Superior temporal gyrus (tissue), 1 donor: ENCODE measurements at regions not wholly inside any gene's neighbourhood (a gene's known extent, or its start where the extent isn't known, plus 50 kb on each side); places are given as distances from the start of the nearest gene placed in this dataset.

Experiments
- DNase-seq: peaks from one replicate; pipeline ENCODE4 v3.0.0-alpha.2; 2016; ENCODE audit errors: extremely low spot score

DNA sequence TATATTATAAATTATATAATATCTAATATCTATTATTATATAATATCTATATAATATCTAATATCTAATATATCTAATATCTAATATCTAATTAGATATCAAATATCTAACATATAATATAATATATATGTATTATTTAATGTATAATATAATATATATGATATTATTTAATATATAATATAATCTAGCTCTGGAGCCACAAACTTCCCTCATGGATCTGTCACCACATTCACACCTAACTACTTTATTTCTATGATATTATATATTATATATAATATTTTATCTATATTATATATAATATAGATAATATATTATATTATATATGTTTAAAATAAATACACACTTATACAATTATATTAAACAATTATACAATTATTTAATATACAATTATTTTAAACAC lies 667.5 kb downstream of the KCTD8 start:
- no peak for DNase-seq

DNA sequence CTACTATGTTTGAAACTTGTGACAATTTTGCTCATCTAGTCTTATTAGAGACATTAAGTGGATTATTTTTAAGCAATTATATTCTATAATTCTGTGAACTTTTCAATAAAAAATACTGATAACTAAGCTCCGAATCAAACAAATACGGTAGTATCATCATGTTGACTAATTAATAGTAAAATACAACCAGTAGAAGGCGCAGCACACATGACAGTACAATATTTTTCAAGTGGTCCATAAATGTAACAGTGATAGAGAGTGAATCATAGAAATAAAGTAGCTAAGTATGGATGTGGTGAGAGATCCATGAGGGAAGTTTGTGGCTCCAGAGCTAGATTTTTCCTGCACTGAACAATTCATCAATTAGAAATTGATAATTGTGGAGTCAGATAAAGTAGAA lies 666.2 kb downstream of the KCTD8 start:
- DNase-seq, result no peak

DNA sequence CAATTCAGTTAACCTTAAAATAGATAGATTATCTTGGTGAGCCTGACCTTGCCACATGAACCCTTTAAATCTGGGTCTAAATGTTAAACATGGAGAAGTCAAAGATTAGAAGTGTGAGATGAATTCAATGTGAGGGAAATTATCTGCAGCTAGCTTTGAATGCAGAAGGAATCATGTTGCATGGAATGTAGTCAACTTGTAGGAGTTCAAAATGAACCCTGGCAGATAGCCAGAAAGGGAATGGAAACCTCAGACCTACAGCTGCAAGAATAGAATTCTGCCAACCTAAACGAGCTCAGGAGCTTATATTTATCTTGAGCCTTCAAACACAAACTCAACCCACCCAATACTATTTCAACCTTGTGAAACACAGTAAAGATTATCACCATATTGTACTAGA lies 632.5 kb downstream of the KCTD8 start:
- DNase-seq, result no peak

DNA sequence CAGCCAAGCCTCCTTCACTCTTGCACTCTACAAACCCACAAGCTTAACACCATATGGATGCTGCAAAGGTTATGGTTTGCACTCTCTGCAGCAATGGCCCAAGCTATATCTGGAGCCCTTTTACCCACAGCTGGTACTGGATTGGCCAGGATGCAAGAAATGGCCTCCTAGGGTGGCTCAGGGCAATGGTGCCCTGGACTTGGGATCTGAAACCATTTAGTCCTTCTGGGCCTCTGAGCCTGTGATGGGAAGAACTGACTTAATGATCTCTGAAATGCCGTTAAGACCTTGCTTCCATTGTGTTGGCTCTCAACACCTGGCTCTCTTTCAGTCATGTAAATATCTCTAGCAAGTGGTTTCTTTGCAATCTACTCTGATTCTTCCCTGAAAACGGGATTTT lies 626.0 kb downstream of the KCTD8 start:
- DNase-seq, result no peak

DNA sequence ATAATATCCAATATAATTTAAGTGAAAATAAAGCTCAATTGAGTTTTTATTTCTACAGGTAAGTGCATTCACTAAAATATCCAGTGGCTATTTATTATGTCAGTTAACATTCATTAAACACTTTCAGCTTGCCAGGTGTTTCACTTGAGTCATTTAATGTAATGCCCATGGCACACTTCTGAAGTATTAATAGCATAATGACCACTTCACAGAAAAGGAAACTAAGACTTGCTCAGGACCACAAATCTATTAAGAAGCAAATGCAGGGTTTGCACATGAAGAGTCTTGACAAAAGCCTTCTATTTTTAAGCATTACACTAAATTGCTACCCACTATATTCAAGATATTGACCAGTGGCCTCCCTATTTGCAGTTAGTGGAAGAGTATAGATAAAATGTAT lies 612.7 kb downstream of the KCTD8 start:
- no peak for DNase-seq

DNA sequence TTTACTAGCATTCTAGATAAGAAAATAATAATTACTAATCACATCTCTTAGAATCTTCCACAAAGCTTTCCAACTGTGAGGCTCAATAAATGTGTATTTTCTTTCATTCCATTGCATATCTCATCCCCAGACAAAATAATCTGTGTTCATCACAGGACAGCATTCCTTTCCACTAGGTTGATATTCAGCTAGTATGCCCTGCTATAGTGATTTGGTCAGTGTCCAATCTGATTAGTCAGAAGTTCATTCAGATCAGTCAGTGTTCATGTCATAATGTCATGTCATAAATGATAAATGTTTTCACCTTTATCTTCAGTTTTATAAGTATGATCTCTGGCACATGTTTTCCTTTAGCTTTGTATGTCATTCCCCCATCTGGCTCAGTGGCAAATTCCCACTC lies 611.4 kb downstream of the KCTD8 start:
- DNase-seq, result no peak

DNA sequence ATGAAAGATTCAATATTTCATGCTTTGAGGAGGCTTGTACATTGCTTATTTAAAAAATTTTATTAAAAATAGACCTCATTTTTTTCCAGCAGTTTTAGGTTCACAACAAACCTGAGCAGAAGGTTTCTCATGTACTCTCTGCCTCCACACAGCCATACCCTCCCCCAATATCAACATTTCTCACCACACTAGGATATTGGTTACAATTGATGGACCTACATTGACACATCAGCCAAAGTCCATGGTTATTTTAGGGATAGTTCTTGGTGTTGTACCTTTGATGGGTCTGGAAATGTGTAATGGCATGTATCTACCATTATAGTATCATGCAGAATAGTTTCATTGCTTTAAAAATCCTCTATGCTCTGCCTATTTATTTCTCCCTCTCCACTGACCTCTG lies 611.0 kb downstream of the KCTD8 start:
- DNase-seq, result no peak

DNA sequence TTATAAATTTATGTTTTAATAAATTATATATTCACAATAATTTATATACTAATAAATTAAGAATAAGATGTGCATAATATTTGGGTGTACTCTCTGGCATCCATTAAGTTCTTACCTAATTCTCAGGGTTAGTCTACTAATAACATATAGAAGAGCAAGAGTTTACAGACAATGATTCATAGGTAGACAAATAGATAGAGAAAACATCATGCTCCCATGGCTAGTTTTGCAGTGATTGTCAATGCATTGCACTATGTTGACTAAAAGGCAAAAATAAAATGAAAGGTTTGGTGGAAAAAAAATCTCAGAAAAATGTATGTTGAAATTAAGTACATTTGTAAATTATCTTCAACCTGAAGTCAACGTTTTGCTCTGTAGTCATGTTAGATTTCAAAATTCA lies 606.0 kb downstream of the KCTD8 start:
- DNase-seq, result no peak

DNA sequence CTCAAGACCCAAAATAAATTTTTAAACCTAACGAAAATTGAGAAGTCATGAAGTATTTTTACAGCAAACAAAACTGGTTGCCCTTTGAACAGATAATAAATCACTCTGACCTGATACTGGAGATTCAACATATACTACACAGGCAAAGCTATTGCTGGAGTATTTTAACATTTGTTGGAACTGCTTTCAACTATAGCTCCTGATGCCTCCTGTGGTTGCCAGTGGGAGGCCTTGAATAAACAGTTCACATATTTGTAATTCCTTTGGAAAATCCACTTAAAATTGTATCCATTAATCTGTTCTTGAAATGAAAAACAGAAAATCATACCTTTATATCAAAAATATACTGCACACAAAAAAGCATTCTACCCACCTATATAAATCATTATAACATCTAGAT lies 605.1 kb downstream of the KCTD8 start:
- DNase-seq, result no peak

DNA sequence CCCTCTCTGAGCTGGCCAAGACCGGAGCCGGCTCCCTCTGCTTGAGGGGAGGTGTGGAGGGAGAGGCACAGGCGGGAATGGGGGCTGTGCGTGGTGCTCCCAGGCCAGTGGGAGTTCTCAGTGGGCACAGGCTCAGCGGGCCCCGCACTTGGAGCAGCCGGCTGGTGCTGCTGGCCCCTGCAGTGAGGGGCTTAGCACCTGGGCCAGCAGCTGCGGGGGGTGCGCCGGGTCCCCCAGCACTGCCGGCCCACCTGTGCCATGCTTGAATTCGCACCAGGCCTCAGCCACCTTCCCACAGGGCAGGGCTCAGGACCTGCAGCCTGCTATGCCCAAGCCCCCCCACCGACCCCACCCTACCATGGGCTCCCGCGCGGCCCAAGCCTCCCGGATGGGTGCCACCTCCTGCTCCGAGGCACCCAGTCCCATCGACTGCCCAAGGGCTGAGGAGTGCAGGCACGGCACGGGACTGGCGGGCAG lies 602.5 kb downstream of the KCTD8 start:
- no peak for DNase-seq

DNA sequence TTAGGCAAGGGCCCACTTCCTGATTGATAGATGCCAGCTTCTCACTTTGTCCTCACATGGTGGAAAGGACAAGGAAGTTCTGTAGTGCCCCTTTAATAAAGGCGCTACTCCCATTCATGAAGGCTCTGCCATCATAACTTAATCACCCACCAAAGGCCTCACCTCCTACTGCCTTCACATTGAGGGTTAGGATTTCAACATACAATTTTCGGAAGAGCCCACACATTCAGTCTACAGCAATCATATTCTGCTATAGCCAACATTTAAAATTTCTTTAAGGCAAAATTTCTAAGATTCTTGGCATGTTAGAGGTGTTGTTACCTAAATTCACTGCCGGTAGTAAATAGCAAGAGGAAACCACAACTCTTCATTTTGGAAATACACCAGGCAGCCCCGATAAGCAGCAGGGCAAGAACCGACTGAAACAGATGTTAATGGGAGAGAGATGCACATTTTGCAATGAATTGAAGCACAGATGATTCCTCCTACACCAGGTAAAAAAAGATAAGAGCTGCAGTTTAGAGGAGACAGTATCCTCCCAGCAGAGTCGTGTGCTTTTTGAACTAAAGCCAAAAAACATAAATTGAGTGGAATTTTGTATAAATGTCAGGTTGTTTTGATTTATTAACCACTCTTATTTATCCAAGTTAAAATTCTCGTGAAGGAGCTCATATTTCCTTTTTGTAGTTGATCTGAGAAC lies 594.9 kb downstream of the KCTD8 start:
- peak; percentile 20 for DNase-seq

DNA sequence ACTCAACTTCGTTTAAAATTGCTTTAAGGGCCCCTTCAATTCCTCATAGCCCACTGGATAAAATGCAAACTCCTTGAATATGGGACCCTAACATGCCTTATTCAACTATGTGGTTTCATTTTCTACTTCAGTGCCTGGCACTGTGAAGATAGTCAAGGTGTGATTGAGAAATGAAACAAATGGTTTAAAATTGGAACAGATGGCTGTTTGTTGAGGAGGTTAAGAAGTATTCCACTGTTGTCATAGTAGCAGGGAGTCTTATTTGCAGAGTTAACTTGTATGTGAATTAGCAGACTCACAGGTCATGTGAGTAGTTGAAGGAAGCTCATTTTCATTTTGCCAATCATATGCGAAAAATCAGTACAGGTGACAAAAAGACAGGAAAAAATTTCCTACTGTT lies 593.3 kb downstream of the KCTD8 start:
- DNase-seq, result no peak

DNA sequence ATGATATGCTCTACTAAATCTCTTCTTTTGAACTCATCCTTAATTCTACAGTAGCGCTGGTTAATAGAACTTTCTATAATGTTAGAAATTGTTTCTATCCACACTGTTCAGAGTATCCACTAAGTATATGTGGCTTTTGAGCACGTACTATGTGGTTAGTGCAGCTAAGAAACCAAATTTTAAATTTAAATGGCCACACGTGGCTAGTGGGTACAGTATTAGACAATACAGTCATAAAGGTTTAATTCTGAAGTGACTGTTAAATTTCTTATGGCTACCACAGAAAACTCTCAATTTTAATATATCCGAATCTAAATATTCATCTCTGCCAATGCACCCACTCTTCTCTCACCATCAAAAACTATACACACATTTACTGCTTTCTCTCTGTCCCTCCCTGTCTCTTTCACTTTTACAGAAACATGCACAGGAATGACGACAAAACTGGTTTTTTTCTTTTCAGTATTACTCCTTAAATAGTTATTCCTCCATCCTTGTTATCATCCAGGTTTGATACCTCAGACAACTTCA lies 583.9 kb downstream of the KCTD8 start:
- no peak for DNase-seq

DNA sequence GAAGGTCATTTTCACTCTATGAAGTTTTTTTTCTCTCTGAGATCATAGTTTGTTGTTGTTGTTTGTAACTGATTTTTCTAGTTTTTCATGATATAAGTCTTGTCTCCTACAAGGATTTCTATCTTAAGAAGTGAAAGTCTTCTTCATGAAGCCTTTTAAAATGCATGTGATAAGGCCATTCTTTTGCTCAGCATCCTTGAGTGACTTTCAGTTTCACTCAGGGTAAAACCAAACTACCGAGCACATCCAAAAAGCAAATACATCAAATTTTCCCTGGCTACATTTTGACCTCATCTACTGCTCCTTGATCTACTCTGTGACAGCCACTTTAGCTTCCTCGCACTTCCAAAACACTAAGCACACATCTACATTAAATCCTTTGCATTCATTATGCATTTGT lies 580.7 kb downstream of the KCTD8 start:
- no peak for DNase-seq

DNA sequence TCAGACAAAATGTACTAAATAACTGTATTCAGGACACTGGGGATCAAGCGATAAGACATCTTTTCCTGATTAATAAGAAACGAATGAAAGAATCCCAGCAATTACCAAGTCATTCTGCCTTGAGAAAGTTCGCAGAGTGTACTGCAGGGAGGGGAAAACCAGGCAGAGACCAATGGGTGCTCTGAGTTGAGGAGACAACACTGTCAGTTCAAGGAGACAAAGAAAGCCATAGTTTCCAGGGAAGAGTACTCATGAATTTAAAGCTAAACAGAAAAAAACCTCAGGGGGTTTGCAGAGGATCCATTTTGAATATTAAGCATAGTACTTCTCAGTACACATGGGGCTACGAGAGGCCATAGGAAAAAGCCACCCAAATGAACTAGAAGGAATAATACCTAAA lies 573.0 kb downstream of the KCTD8 start:
- no peak for DNase-seq

DNA sequence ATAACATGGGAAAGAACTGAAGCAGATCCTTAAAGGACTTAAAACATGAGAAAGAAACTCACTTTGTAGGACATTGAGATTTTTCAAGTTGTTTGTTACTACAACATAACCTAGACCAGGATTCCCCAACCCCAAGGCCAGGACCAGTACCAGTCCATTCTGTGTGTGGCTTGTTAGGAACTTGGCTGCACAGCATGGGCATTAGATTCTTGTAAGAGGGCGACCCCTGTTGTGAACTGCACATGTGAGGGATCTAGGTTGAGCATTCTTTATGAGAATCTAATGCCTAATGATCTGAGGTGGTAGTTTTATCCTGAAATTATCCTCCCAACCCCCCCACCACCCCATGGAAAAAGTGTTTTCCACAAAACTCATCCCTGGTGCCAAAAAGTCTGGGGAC lies 566.1 kb downstream of the KCTD8 start:
- no peak for DNase-seq

DNA sequence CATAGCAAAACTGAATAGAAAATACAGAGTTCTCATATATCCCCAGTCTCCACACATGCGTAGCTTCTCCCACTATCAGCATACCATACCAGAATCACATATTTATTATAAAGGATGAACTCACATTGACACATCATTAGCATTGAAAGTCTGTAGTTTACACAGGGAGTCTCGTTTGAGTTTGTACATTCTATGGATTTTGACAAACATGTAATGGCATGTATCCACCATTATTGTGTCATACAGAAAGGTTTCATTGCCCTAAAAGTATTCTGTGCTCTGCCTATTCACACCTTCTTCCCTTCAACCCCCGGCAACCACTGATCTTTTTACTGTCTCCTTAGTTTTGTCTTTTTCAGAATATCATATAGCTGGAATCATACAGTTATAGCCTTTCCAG lies 562.4 kb downstream of the KCTD8 start:
- no peak for DNase-seq

DNA sequence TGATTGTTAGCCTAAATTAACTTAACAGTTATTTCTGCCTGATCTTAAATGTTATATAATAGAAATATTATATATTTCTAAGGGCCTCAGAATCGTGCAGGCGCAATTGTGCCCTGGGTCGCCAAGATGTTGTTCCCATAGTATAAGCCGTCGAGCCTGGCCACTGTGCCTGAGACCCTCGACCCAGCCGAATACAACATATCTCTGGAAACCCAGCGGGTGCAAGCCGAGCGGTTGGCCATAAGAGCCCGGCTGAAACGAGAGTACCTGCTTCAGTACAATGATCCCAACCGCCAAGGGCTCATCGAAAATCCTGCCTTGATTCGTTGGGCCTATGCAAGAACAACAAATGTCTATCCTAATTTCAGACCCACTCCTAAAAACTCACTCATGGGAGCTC lies 549.8 kb downstream of the KCTD8 start:
- no peak for DNase-seq

DNA sequence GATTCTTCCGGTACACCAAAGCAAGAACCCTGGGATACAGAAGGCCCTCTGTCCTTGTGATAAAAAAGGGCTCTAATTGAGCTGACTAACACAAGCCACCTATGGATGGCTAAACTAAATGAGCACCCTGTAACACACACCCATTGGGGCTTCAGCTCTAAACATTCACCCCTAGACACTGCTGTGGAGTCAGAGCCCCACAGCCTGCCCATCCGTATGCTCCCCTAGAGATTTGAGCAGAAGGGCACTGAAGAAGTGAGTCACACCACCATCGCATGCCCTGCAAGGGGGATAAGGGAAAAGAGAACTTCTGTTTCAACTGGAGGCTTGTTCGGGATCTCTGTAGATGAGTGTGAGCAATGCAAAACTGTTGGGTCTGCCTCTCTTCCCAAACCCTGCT lies 545.2 kb downstream of the KCTD8 start:
- DNase-seq, result no peak

DNA sequence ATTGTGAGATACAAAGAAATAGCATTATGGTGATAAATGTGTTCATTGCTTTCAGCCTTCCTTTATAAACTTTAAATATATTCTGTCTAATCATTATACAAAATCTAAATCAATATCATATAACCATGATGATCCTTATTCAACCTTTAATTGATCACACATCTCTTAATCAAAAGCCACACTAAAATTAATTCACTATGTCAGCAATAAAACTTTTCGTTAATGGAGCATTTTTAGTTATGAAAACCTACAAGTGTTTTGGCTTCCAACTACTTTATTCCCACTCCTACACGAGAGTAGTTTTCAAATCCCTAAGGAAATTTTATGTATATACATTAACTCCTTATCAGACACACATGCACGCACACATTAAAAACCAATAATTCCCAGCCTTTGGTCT lies 530.2 kb downstream of the KCTD8 start:
- DNase-seq, result no peak

DNA sequence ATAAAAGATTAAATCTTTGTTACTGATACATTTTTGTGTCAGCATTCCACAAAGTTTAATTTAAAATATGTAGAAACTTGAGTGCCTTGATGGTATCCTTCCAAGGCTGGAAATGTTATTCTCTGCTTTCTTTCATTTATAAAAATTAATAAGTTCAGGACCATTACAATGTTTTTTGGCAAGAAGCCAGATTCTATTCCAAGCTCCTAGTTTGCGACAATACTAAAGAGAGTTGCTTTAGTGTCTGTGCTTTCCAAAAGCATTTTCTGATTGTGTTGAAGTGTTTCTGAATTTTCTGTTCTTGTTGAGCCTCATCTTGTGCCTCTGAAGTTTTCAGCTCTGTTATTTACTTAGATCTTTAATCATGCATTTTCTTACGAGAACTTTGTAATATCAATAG lies 516.2 kb downstream of the KCTD8 start:
- DNase-seq, result peak; percentile 21

DNA sequence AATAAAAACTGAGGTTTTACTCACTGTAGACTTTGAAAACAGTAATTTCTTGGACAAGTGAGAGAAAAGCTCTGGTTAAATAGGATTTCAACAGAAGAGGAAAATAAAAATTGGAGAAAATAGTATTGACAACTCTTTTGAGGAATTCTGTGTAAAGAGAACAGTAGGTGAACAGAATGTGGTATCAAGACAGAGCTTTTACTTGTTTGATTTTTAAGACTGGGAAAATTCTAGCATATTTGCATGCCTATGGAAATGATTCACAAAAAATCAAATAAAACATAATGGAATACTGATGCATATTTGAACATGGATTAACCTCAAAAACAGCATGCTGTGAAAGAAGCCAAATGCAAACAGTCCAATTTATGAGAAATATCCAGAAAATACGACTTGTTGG lies 504.6 kb downstream of the KCTD8 start:
- DNase-seq, result no peak

DNA sequence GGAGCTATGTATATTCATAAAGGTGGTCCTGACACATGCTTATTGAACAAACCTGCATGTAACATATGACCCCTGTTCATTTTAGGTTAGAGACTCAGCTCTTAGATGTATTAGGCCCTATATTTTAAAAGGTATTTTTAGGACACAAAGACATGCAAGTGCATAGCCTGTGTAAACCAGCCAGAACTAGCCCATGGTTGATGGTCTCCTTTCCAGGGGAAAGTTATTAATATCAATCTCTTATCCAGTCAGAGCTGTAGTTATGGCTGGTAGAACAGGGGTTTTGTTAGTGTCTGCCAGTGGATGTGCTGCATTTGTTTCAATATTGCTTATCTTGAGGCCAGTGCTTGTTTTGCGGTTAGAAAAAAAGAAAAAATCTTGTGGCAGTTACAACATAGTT lies 488.6 kb downstream of the KCTD8 start:
- DNase-seq, result no peak

DNA sequence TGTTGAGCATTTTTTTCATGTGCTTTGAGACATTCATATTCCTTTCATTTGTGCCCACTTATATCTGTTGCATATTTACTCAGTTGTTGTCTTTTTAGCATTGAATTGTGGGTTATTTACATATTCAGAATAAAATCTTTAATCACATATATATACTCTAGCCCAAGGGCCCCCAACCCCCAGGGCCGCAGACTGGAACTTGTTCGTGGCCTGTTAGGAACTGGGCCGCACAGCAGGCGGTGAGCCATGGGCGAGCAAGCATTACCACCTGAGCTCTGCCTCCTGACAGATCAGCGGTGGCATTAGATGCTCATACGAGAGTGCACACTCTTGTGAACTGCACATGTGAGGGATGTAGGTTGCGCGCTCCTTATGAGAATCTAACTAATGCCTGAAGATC lies 480.6 kb downstream of the KCTD8 start:
- no peak for DNase-seq
